ENCODE measurements at regions not wholly inside any gene's neighbourhood (a gene's known extent, or its start where the extent isn't known, plus 50 kb on each side); places are given as distances from the start of the nearest gene placed in this dataset.

DNA sequence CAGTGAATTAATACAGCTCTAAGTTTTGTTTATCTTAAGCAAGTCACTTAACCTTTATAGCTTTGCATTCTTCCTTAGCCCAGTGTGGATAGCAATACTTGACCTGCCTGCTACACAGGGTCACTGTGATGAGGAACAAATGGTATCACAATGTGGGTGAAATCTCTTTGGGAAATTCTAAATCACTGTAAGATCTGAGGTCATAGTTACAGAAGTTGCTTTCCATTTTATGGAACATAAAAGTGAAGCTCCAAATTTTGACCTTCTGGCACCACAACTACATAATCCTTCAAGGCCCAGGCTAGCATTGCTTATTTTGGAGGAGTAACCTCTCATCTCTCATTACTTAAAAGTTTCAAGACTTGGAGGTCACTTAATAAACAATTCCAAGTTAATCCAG is 227.7 kb downstream of the USP46 start:
- TF ChIP-seq, protein P1, sequence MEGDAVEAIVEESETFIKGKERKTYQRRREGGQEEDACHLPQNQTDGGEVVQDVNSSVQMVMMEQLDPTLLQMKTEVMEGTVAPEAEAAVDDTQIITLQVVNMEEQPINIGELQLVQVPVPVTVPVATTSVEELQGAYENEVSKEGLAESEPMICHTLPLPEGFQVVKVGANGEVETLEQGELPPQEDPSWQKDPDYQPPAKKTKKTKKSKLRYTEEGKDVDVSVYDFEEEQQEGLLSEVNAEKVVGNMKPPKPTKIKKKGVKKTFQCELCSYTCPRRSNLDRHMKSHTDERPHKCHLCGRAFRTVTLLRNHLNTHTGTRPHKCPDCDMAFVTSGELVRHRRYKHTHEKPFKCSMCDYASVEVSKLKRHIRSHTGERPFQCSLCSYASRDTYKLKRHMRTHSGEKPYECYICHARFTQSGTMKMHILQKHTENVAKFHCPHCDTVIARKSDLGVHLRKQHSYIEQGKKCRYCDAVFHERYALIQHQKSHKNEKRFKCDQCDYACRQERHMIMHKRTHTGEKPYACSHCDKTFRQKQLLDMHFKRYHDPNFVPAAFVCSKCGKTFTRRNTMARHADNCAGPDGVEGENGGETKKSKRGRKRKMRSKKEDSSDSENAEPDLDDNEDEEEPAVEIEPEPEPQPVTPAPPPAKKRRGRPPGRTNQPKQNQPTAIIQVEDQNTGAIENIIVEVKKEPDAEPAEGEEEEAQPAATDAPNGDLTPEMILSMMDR (conservative IDR thresholded peaks at IDR 0.05; ENCODE audit: low read length) = no peak
- TF ChIP-seq EZH2phosphoT487 (IDR thresholded peaks at IDR 0.05; ENCODE audit: borderline replicate concordance, low read depth, low read length) = no peak
